ENCODE measurements at regions not wholly inside any gene's neighbourhood (a gene's known extent, or its start where the extent isn't known, plus 50 kb on each side); places are given as distances from the start of the nearest gene placed in this dataset.

GRCh38 chr4:67036791-67037190, 508.5 kb downstream of the CENPC start:
- TF ChIP-seq REST (IDR thresholded peaks at IDR 0.05; ENCODE audit: insufficient replicate concordance, low read depth) (no peak), CTCF (IDR thresholded peaks at IDR 0.05; ENCODE audit: insufficient read depth, low read length) (no peak)

All from HL-60 (cell line).